ENCODE measurements at regions not wholly inside any gene's neighbourhood (a gene's known extent, or its start where the extent isn't known, plus 50 kb on each side); places are given as distances from the start of the nearest gene placed in this dataset.

DNA sequence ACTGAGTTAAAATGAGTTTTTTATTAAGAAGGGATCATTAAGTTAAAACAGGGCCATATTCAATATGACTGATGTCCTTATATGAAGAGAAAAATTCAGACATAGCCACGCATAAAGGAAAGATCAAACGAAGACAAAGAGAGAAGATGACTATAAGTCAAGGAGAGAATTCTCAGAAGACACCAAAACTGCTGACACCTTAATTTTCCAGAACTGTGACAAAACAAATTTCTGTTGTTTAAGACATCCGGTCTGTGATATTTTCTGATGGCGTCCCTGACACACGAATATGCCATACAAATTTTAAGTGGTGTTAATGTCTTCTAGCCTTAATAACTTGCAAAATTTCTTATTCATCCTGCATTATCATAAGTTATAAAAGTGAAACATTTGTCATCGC, 1325.2 kb upstream of the DDX18 start:
- H3K27ac ChIP-seq (ENCODE audit: low read length): no peak overlapping the region
- H3K27me3 ChIP-seq (ENCODE audit: insufficient read depth, low read length, poor library complexity): no peaks in the 10 kb centered on the region
- no peak overlapping the region for H3K4me2 ChIP-seq (ENCODE audit: insufficient read depth, low read length)
- H3K9me3 ChIP-seq (ENCODE audit: insufficient read depth, low read length, severe bottlenecking): peaks cover 18% of the 10 kb centered on the region
- H3K79me2 ChIP-seq (ENCODE audit: insufficient read depth, low read length): no peaks in the 10 kb centered on the region
- no peaks in the 10 kb centered on the region for H3K36me3 ChIP-seq (ENCODE audit: insufficient read depth, low read length)
- no peak for ATAC-seq (ENCODE audit: insufficient read depth, low read depth)
- no peaks in the 10 kb centered on the region for H4K20me1 ChIP-seq (ENCODE audit: insufficient read depth, low read length)
- DNase-seq: no peak
- H3K4me3 ChIP-seq (ENCODE audit: low read depth in 1 of 2, low read length in 2 of 2): no peak overlapping the region
- H3K9ac ChIP-seq (ENCODE audit: low read depth, low read length): no peak overlapping the region
- no peak for TF ChIP-seq EZH2 (IDR thresholded peaks at IDR 0.05; ENCODE audit: borderline replicate concordance, low read depth, low read length, severe bottlenecking)
- TF ChIP-seq, protein P1, sequence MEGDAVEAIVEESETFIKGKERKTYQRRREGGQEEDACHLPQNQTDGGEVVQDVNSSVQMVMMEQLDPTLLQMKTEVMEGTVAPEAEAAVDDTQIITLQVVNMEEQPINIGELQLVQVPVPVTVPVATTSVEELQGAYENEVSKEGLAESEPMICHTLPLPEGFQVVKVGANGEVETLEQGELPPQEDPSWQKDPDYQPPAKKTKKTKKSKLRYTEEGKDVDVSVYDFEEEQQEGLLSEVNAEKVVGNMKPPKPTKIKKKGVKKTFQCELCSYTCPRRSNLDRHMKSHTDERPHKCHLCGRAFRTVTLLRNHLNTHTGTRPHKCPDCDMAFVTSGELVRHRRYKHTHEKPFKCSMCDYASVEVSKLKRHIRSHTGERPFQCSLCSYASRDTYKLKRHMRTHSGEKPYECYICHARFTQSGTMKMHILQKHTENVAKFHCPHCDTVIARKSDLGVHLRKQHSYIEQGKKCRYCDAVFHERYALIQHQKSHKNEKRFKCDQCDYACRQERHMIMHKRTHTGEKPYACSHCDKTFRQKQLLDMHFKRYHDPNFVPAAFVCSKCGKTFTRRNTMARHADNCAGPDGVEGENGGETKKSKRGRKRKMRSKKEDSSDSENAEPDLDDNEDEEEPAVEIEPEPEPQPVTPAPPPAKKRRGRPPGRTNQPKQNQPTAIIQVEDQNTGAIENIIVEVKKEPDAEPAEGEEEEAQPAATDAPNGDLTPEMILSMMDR (IDR thresholded peaks at IDR 0.05; ENCODE audit: borderline replicate concordance, extremely low read depth, low read length, poor library complexity, severe bottlenecking): no peak
- no peaks in the 10 kb centered on the region for H3K4me1 ChIP-seq (ENCODE audit: insufficient read depth, low read length)
- no peak overlapping the region for H2AFZ ChIP-seq (ENCODE audit: low read depth, low read length)

DNA sequence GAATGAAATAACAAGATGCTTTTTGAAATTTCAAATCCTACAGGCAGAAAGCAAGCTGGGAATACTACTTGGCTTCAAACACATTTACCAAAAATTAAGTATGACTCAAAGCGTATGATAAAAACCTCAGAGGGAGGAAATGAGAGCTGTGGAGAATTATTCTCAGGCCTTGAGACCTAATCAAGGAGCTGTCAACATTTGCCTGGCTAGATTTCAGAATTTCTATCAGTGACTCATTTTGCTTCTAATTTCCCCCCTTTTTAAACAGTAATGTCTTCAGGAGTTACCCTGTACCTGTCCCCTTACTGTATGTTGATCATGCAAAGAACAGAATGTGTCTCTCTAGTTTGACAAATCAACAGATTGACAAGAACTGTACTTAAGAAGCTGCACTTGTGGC, 1324.5 kb upstream of the DDX18 start:
- H3K27me3 ChIP-seq (ENCODE audit: insufficient read depth, low read length, poor library complexity): no peaks in the 10 kb centered on the region
- H3K4me1 ChIP-seq (ENCODE audit: insufficient read depth, low read length): no peaks in the 10 kb centered on the region
- no peak overlapping the region for H3K4me2 ChIP-seq (ENCODE audit: insufficient read depth, low read length)
- H3K9ac ChIP-seq (ENCODE audit: low read depth, low read length): no peak overlapping the region
- H3K9me3 ChIP-seq (ENCODE audit: insufficient read depth, low read length, severe bottlenecking): peaks cover 11% of the 10 kb centered on the region
- H4K20me1 ChIP-seq (ENCODE audit: insufficient read depth, low read length): no peaks in the 10 kb centered on the region
- ATAC-seq (ENCODE audit: insufficient read depth, low read depth) (no peak), DNase-seq (no peak)
- H2AFZ ChIP-seq (ENCODE audit: low read depth, low read length): no peak overlapping the region
- no peak overlapping the region for H3K27ac ChIP-seq (ENCODE audit: low read length)
- no peak for TF ChIP-seq EZH2 (IDR thresholded peaks at IDR 0.05; ENCODE audit: borderline replicate concordance, low read depth, low read length, severe bottlenecking)
- TF ChIP-seq, protein P1 (IDR thresholded peaks at IDR 0.05; ENCODE audit: borderline replicate concordance, extremely low read depth, low read length, poor library complexity, severe bottlenecking): no peak
- H3K36me3 ChIP-seq (ENCODE audit: insufficient read depth, low read length): no peaks in the 10 kb centered on the region
- H3K4me3 ChIP-seq (ENCODE audit: low read depth in 1 of 2, low read length in 2 of 2): no peak overlapping the region
- no peaks in the 10 kb centered on the region for H3K79me2 ChIP-seq (ENCODE audit: insufficient read depth, low read length)

DNA sequence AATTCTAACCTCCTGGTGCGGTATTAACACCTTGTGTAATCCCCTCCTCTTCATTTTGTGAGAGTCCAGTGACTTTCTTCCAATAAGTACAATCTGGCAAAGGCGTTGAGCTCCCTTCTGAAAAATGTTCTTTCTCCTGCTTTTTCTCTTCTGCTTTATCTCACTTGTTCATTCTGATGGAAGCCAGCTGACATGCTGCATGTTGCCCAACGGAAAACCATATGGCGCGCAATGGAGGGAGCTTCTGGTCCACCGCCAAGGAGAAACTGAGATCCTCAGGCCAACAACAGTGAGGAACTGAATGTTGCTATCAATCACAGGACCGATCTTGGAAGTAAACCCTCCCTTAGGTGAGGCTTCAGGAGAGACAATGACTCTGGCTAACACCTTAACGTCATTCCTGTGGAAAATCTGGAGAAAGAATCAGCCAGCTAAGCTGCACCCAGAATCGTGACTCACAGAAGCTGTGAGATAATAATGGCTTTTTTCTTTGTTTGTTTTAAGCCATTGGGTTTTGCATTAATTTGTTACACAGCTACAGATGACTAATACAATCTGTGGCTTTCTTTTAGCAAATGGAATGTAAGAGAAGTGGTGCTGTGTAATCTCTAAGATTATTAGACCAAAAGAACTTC, 1323.9 kb upstream of the DDX18 start:
- H3K27me3 ChIP-seq (ENCODE audit: insufficient read depth, low read length, poor library complexity): no peaks in the 10 kb centered on the region

DNA sequence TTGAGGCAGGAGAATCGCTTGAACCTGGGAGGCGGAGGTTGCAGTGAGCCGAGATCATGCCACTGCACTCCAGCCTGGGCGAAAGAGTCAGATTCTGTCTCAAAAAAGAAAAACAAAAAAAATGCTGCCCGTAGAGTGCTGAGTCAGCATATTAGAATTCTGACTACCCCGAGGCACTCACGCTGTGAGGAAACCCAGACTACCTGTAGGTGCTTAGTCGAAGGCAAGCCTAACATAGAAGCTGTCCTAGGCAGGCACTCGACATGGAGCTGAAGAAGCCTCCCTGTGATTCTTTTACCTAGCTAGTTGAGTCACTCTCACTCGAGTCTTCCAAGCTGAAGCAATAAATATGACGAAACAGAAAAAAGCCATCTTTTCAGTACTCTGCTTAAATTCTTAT, 1323.2 kb upstream of the DDX18 start:
- no peaks in the 10 kb centered on the region for H3K79me2 ChIP-seq (ENCODE audit: insufficient read depth, low read length)
- no peak overlapping the region for H3K27ac ChIP-seq (ENCODE audit: low read length)
- H3K4me1 ChIP-seq (ENCODE audit: insufficient read depth, low read length): no peaks in the 10 kb centered on the region
- H2AFZ ChIP-seq (ENCODE audit: low read depth, low read length): no peak overlapping the region
- no peak for ATAC-seq (ENCODE audit: insufficient read depth, low read depth)
- no peak for DNase-seq
- H3K4me2 ChIP-seq (ENCODE audit: insufficient read depth, low read length): no peak overlapping the region
- H3K9me3 ChIP-seq (ENCODE audit: insufficient read depth, low read length, severe bottlenecking): peaks cover 4% of the 10 kb centered on the region
- TF ChIP-seq, protein P1 (IDR thresholded peaks at IDR 0.05; ENCODE audit: borderline replicate concordance, extremely low read depth, low read length, poor library complexity, severe bottlenecking): no peak
- no peak for TF ChIP-seq EZH2 (IDR thresholded peaks at IDR 0.05; ENCODE audit: borderline replicate concordance, low read depth, low read length, severe bottlenecking)
- H3K4me3 ChIP-seq (ENCODE audit: low read depth in 1 of 2, low read length in 2 of 2): no peak overlapping the region
- H3K9ac ChIP-seq (ENCODE audit: low read depth, low read length): no peak overlapping the region
- H3K27me3 ChIP-seq (ENCODE audit: insufficient read depth, low read length, poor library complexity): no peaks in the 10 kb centered on the region
- no peaks in the 10 kb centered on the region for H4K20me1 ChIP-seq (ENCODE audit: insufficient read depth, low read length)
- H3K36me3 ChIP-seq (ENCODE audit: insufficient read depth, low read length): no peaks in the 10 kb centered on the region

More for the DNA sequence above, 1323.9 kb upstream of the DDX18 start:
- H4K20me1 ChIP-seq (ENCODE audit: insufficient read depth, low read length): no peaks in the 10 kb centered on the region
- no peak overlapping the region for H3K9ac ChIP-seq (ENCODE audit: low read depth, low read length)
- no peaks in the 10 kb centered on the region for H3K79me2 ChIP-seq (ENCODE audit: insufficient read depth, low read length)
- H2AFZ ChIP-seq (ENCODE audit: low read depth, low read length): no peak overlapping the region
- no peak for DNase-seq
- peaks cover 5% of the 10 kb centered on the region for H3K9me3 ChIP-seq (ENCODE audit: insufficient read depth, low read length, severe bottlenecking)
- no peak for ATAC-seq (ENCODE audit: insufficient read depth, low read depth)
- H3K4me2 ChIP-seq (ENCODE audit: insufficient read depth, low read length): no peak overlapping the region
- H3K27ac ChIP-seq (ENCODE audit: low read length): no peak overlapping the region
- no peaks in the 10 kb centered on the region for H3K4me1 ChIP-seq (ENCODE audit: insufficient read depth, low read length)
- no peak for TF ChIP-seq EZH2 (IDR thresholded peaks at IDR 0.05; ENCODE audit: borderline replicate concordance, low read depth, low read length, severe bottlenecking)
- no peaks in the 10 kb centered on the region for H3K36me3 ChIP-seq (ENCODE audit: insufficient read depth, low read length)
- H3K4me3 ChIP-seq (ENCODE audit: low read depth in 1 of 2, low read length in 2 of 2): no peak overlapping the region

All from DND-41 (cell line).